Endothelial cell of umbilical vein (primary cell): ENCODE measurements at regions not wholly inside any gene's neighbourhood (a gene's known extent, or its start where the extent isn't known, plus 50 kb on each side); places are given as distances from the start of the nearest gene placed in this dataset.

Experiments used
- BruUV-seq: library from RNA; stranded (reverse); fragments of 400-500 nt; replicated peaks from 2 replicates; lab custom pipeline; 2021; lab: Mats Ljungman, UMichigan
- CTCF ChIA-PET: fragments of 300-600, 350-600 bp; sonication (Branson Sonifier 250); formaldehyde crosslinking; loops from one replicate; lab custom pipeline; 2021; ENCODE audit warnings: antibody characterized with exemption, inconsistent platforms; lab: Charles Lee
- POLR2A ChIA-PET: fragments of 300-600, 350-600 bp; sonication (Branson Sonifier 250); formaldehyde crosslinking; loops from one replicate; lab custom pipeline; 2021; ENCODE audit warnings: antibody characterized with exemption, inconsistent platforms; lab: Charles Lee
- DNase-seq: peaks from one replicate; pipeline ENCODE4 v3.0.0-alpha.2; 2011; ENCODE audit warnings: low read depth, low spot score
- FAIRE-seq: peaks from 2 replicates; lab custom pipeline; 2011; peaks lifted over from hg19 to GRCh38; lab: Jason Lieb, UNC
- H2AFZ ChIP-seq: 2 replicates; pipeline ENCODE4 v1.6.0; 2012; ENCODE audit warnings: low read depth, low read length, control low read depth, inconsistent platforms
- H3K27ac ChIP-seq: 2 replicates; pipeline ENCODE4 v1.5.1; 2011; ENCODE audit warnings: low read depth, mild to moderate bottlenecking, control low read depth, low read length, moderate library complexity; ENCODE audit not compliant: insufficient read depth
- H3K27me3 ChIP-seq, 2 experiments: 2 replicates each; pipeline versions ENCODE4 v1.6.0 to v1.6.1; 2011; ENCODE audit warnings: low read length in 2 of 2, mixed read lengths in 1 of 2; ENCODE audit not compliant: control insufficient read depth in 2 of 2, insufficient read depth in 2 of 2
- H3K36me3 ChIP-seq, 2 experiments: 2 replicates in 1 of 2; 3 replicates in 1 of 2; pipeline ENCODE4 v1.5.1; 2011; ENCODE audit warnings: low read length in 2 of 2, mild to moderate bottlenecking in 1 of 2, moderate library complexity in 1 of 2; ENCODE audit not compliant: control insufficient read depth in 2 of 2, insufficient read depth in 2 of 2; ENCODE audit errors: extremely low read depth in 1 of 2
- H3K4me1 ChIP-seq: 3 replicates; pipeline ENCODE4 v1.5.1; 2011; ENCODE audit warnings: mild to moderate bottlenecking, low read length; ENCODE audit not compliant: control insufficient read depth, insufficient read depth; ENCODE audit errors: extremely low read depth
- H3K4me2 ChIP-seq: 2 replicates; pipeline ENCODE4 v1.6.1; 2011; ENCODE audit warnings: low read length, control low read depth, mixed read lengths; ENCODE audit not compliant: insufficient read depth
- H3K4me3 ChIP-seq, 3 experiments: fragments of 200-600 bp in 1 of 3; sonication (generic), shearing (Covaris generic) in 1 of 3; replicated peaks in 1 of 3; 2 replicates each; pipeline ENCODE4 v1.5.1; 2011 to 2016; ENCODE audit warnings: control low read depth in 3 of 3, low read length in 3 of 3, mild to moderate bottlenecking in 2 of 3, inconsistent platforms in 1 of 3, low read depth in 1 of 3, moderate library complexity in 1 of 3; ENCODE audit not compliant: insufficient read depth in 1 of 3
- H3K79me2 ChIP-seq: 2 replicates; pipeline ENCODE4 v1.6.0; 2012; ENCODE audit warnings: low read length, inconsistent platforms; ENCODE audit not compliant: control insufficient read depth, insufficient read depth
- H3K9ac ChIP-seq: replicated peaks from 2 replicates; pipeline ENCODE3; 2011; ENCODE audit warnings: low read length, control low read depth; ENCODE audit not compliant: insufficient read depth; ENCODE audit errors: extremely low read depth
- H3K9me1 ChIP-seq: replicated peaks from 3 replicates; pipeline ENCODE4 v1.6.0; 2011; ENCODE audit warnings: mild to moderate bottlenecking, low read length; ENCODE audit not compliant: control insufficient read depth, insufficient read depth; ENCODE audit errors: extremely low read depth
- H3K9me3 ChIP-seq: replicated peaks from 2 replicates; pipeline ENCODE4 v1.5.1; 2012; ENCODE audit warnings: low read length, inconsistent platforms; ENCODE audit not compliant: control insufficient read depth, insufficient read depth
- H4K20me1 ChIP-seq: replicated peaks from 2 replicates; pipeline ENCODE3; 2011; ENCODE audit warnings: mild to moderate bottlenecking, low read length; ENCODE audit not compliant: control insufficient read depth, insufficient read depth; ENCODE audit errors: extremely low read depth
- EZH2 ChIP-seq: IDR thresholded peaks from 2 replicates; pipeline ENCODE4 v1.6.1; 2012; ENCODE audit warnings: borderline replicate concordance, low read depth, mild to moderate bottlenecking, moderate library complexity, low read length, inconsistent platforms; ENCODE audit not compliant: severe bottlenecking
- FOS ChIP-seq: IDR thresholded peaks from 2 replicates; pipeline ENCODE4 v1.6.1; 2011; ENCODE audit warnings: mild to moderate bottlenecking, low read length, moderate library complexity, borderline replicate concordance; ENCODE audit not compliant: insufficient read depth
- GATA2 ChIP-seq: IDR thresholded peaks from 2 replicates; pipeline ENCODE4 v1.7.0; 2011; ENCODE audit warnings: low read depth, mild to moderate bottlenecking, moderate library complexity, mixed read lengths, low read length; ENCODE audit not compliant: insufficient read length, insufficient read depth
- JUN ChIP-seq: IDR thresholded peaks from 2 replicates; pipeline ENCODE4 v1.6.1; 2011; ENCODE audit warnings: borderline replicate concordance, low read depth; ENCODE audit not compliant: insufficient read length, insufficient read depth
- MAX ChIP-seq: IDR thresholded peaks from 2 replicates; pipeline ENCODE4 v1.6.1; 2011; ENCODE audit not compliant: insufficient read depth, insufficient read length
- MYC ChIP-seq: IDR thresholded peaks from one replicate; pipeline ENCODE4 v1.6.1; 2011; ENCODE audit warnings: mild to moderate bottlenecking, low read depth, low read length
- POLR2A ChIP-seq: IDR thresholded peaks from 2 replicates; pipeline ENCODE4 v1.6.1; 2012; ENCODE audit warnings: low read depth, mild to moderate bottlenecking, control low read depth, low read length
- POLR2AphosphoS5 ChIP-seq: IDR thresholded peaks from 2 replicates; pipeline ENCODE4 v1.6.1; 2012; ENCODE audit warnings: low read depth, mild to moderate bottlenecking, control low read depth, low read length, moderate library complexity; ENCODE audit not compliant: insufficient read depth
- dilution Hi-C: fragments of 300-500 bp; cut with MboI; formaldehyde crosslinking; loops from one replicate; pipeline ENCODE4 v1.15.0; 2019; ENCODE audit warnings: low sequenced_read_pairs; ENCODE audit not compliant: extremely low pct_ligation_motif_present
- intact Hi-C: fragments of 100-400 bp; cut with micrococcal nuclease; formaldehyde crosslinking; loops from one replicate; pipeline ENCODE4 v1.10.0; 2022
- TF ChIP-seq, protein P1 (sequence below), 2 donors: IDR thresholded peaks; 1 replicate in 1 of 2; 2 replicates in 1 of 2; pipeline ENCODE4 v1.5.1; 2011; ENCODE audit warnings: low read length in 2 of 2, mild to moderate bottlenecking in 2 of 2, moderate library complexity in 2 of 2, control low read depth in 1 of 2, inconsistent platforms in 1 of 2, low read depth in 1 of 2; ENCODE audit not compliant: insufficient read depth in 1 of 2; ENCODE audit errors: extremely low read depth in 1 of 2

DNA sequence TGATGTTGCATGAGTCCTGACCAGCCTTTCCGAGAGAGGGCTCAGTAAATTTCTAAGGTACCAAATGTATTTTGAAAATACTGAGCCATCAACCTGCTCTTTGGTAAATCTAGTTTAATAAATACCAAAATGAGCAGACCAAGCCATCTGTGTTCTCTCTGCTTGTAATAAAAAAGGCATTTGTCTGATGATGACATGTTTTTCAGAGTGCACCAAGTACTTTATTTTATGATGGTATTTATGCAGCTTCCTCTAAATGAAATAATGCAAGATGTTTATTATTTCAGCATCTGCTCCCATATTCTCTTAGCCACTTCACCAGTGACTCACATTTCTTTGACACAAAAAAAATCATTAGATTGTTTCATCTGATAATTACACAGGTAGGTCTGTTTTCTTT lies 700.5 kb downstream of the TRIML1 start:
- no TSS peak for BruUV-seq

GRCh38 chr4:188841523-188841922 lies 702.3 kb downstream of the TRIML1 start:
- Histone ChIP-seq H3K27me3 (no peaks in the 10 kb centered on the region), H3K79me2 (no peaks in the 10 kb centered on the region), H3K9me1 (no peaks in the 10 kb centered on the region), H4K20me1 (no peaks in the 10 kb centered on the region), H2AFZ (no peak overlapping the region), H3K4me1 (no peaks in the 10 kb centered on the region), H3K9ac (no peak overlapping the region), H3K36me3 (no peaks in the 10 kb centered on the region), H3K27ac (no peak overlapping the region), H3K4me3 (no peak overlapping the region), H3K4me2 (no peak overlapping the region), H3K9me3 (no peaks in the 10 kb centered on the region)
- intact Hi-C loops, result no loop called here
- CTCF ChIA-PET, result no interaction called here
- POLR2A ChIA-PET, result no interaction called here
- dilution Hi-C loops, result no loop called here
- DNase-seq (no peak), FAIRE-seq (no peak)
- TF ChIP-seq MAX (no peak), GATA2 (no peak), FOS (no peak), POLR2A (no peak), MYC (no peak), POLR2AphosphoS5 (no peak), JUN (no peak), EZH2 (no peak)
- TF ChIP-seq, protein P1, sequence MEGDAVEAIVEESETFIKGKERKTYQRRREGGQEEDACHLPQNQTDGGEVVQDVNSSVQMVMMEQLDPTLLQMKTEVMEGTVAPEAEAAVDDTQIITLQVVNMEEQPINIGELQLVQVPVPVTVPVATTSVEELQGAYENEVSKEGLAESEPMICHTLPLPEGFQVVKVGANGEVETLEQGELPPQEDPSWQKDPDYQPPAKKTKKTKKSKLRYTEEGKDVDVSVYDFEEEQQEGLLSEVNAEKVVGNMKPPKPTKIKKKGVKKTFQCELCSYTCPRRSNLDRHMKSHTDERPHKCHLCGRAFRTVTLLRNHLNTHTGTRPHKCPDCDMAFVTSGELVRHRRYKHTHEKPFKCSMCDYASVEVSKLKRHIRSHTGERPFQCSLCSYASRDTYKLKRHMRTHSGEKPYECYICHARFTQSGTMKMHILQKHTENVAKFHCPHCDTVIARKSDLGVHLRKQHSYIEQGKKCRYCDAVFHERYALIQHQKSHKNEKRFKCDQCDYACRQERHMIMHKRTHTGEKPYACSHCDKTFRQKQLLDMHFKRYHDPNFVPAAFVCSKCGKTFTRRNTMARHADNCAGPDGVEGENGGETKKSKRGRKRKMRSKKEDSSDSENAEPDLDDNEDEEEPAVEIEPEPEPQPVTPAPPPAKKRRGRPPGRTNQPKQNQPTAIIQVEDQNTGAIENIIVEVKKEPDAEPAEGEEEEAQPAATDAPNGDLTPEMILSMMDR (IDR thresholded peaks at IDR 0.05; ENCODE audit: extremely low read depth in 1 of 2, insufficient read depth in 1 of 2, low read depth in 1 of 2, low read length in 2 of 2), result no peak
- BruUV-seq, result no TSS peak

More for the DNA sequence above, 700.5 kb downstream of the TRIML1 start:
- DNase-seq (no peak), FAIRE-seq (no peak)
- Histone ChIP-seq H3K27ac (no peak overlapping the region), H3K9me3 (no peaks in the 10 kb centered on the region), H3K9me1 (no peaks in the 10 kb centered on the region), H3K9ac (no peak overlapping the region), H3K4me2 (no peak overlapping the region), H4K20me1 (no peaks in the 10 kb centered on the region), H3K27me3 (no peaks in the 10 kb centered on the region), H3K79me2 (no peaks in the 10 kb centered on the region), H3K4me3 (no peak overlapping the region), H3K4me1 (no peaks in the 10 kb centered on the region), H2AFZ (no peak overlapping the region), H3K36me3 (no peaks in the 10 kb centered on the region)
- intact Hi-C loops, result no loop called here
- CTCF ChIA-PET, result no interaction called here
- POLR2A ChIA-PET, result no interaction called here
- dilution Hi-C loops, result no loop called here
- no peak for TF ChIP-seq MAX
- no peak for TF ChIP-seq JUN
- TF ChIP-seq POLR2AphosphoS5, result no peak
- TF ChIP-seq FOS, result no peak
- TF ChIP-seq EZH2, result no peak
- TF ChIP-seq MYC, result no peak
